Neural cell (in vitro differentiated cells): ENCODE measurements at regions not wholly inside any gene's neighbourhood (a gene's known extent, or its start where the extent isn't known, plus 50 kb on each side); places are given as distances from the start of the nearest gene placed in this dataset.

Source experiments
- H2AFZ ChIP-seq: fragments of 200-600, 300-800 bp; sonication (generic), shearing (Covaris generic); 2 replicates; pipeline ENCODE4 v1.6.0; 2014; ENCODE audit warnings: low read depth, mild to moderate bottlenecking, antibody characterized with exemption, low read length, moderate library complexity
- H3F3A ChIP-seq: fragments of 200-600 bp; shearing (Covaris generic); 2 replicates; pipeline ENCODE4 v1.6.1; 2016; ENCODE audit warnings: mild to moderate bottlenecking, moderate library complexity, mixed read lengths, antibody characterized with exemption, low read length; ENCODE audit not compliant: insufficient read depth, poor library complexity, severe bottlenecking
- H3K27ac ChIP-seq: fragments of 200-600, 300-800 bp; sonication (generic), shearing (Covaris generic); 2 replicates; pipeline ENCODE4 v1.5.1; 2014; ENCODE audit warnings: mild to moderate bottlenecking, low read length, moderate library complexity
- H3K27me3 ChIP-seq: fragments of 300-800, 200-600 bp; sonication (generic), shearing (Covaris generic); 2 replicates; pipeline ENCODE4 v1.6.0; 2014; ENCODE audit warnings: mild to moderate bottlenecking, low read depth, low read length, moderate library complexity; ENCODE audit not compliant: insufficient read depth
- H3K36me3 ChIP-seq: fragments of 300-800, 200-600 bp; sonication (generic), shearing (Covaris generic); 2 replicates; pipeline ENCODE4 v1.5.1; 2014; ENCODE audit warnings: mild to moderate bottlenecking, antibody characterized with exemption, low read length, moderate library complexity; ENCODE audit not compliant: insufficient read depth
- H3K4me2 ChIP-seq: fragments of 300-800, 200-600 bp; sonication (generic), shearing (Covaris generic); 2 replicates; pipeline ENCODE4 v1.6.0; 2014; ENCODE audit warnings: mild to moderate bottlenecking, low read length
- H3K4me3 ChIP-seq: fragments of 300-800, 200-600 bp; sonication (generic), shearing (Covaris generic); 2 replicates; pipeline ENCODE4 v1.5.1; 2014; ENCODE audit warnings: mild to moderate bottlenecking, low read length, moderate library complexity
- H3K79me2 ChIP-seq: fragments of 200-600 bp; shearing (Covaris generic); replicated peaks from 2 replicates; pipeline ENCODE4 v1.6.0; 2014; ENCODE audit warnings: mild to moderate bottlenecking, low read length, moderate library complexity; ENCODE audit not compliant: insufficient read depth
- H3K9ac ChIP-seq: fragments of 300-800, 200-600 bp; sonication (generic), shearing (Covaris generic); 2 replicates; pipeline ENCODE4 v1.6.1; 2016; ENCODE audit warnings: mild to moderate bottlenecking, low read length, mixed read lengths
- H3K9me2 ChIP-seq: fragments of 200-600 bp; shearing (Covaris generic); 2 replicates; pipeline ENCODE4 v1.6.1; 2016; ENCODE audit warnings: mild to moderate bottlenecking, low read length, mixed read lengths; ENCODE audit not compliant: insufficient read depth
- H3K9me3 ChIP-seq: fragments of 200-600, 300-800 bp; sonication (generic), shearing (Covaris generic); 2 replicates; pipeline ENCODE4 v1.6.1; 2016; ENCODE audit warnings: mild to moderate bottlenecking, mixed run types, low read length, moderate library complexity, mixed read lengths
- H4K20me1 ChIP-seq: fragments of 200-600 bp; shearing (Covaris generic); 2 replicates; pipeline ENCODE4 v1.6.1; 2016; ENCODE audit warnings: mild to moderate bottlenecking, mixed run types; ENCODE audit not compliant: insufficient read depth
- CTCF ChIP-seq: fragments of 450-650 bp; IDR thresholded peaks from 2 replicates; pipeline ENCODE4 v1.5.1; 2014; ENCODE audit warnings: antibody characterized with exemption, mild to moderate bottlenecking, moderate library complexity; ENCODE audit not compliant: poor library complexity, severe bottlenecking
- EP300 ChIP-seq: fragments of 450-650 bp; conservative IDR thresholded peaks from 2 replicates; pipeline ENCODE4 v1.6.1; 2014; ENCODE audit warnings: antibody characterized with exemption, mild to moderate bottlenecking, moderate library complexity; ENCODE audit not compliant: poor library complexity, severe bottlenecking
- EZH2 ChIP-seq: fragments of 200-600, 300-800 bp; shearing (Covaris generic), sonication (generic); IDR thresholded peaks from 2 replicates; pipeline ENCODE4 v1.6.1; 2014; ENCODE audit warnings: antibody characterized with exemption, low read length, borderline replicate concordance, mild to moderate bottlenecking; ENCODE audit not compliant: insufficient read depth, poor library complexity, severe bottlenecking
- MXI1 ChIP-seq: fragments of 450-650 bp; conservative IDR thresholded peaks from 2 replicates; pipeline ENCODE4 v1.6.1; 2014; ENCODE audit warnings: antibody characterized with exemption, mild to moderate bottlenecking; ENCODE audit not compliant: poor library complexity, severe bottlenecking
- POLR2AphosphoS5 ChIP-seq: IDR thresholded peaks from 2 replicates; pipeline ENCODE4 v1.6.1; 2012
- RAD21 ChIP-seq: fragments of 450-650 bp; conservative IDR thresholded peaks from 2 replicates; pipeline ENCODE4 v1.6.1; 2014; ENCODE audit warnings: antibody characterized with exemption, mild to moderate bottlenecking, moderate library complexity
- SMC3 ChIP-seq: fragments of 450-650 bp; conservative IDR thresholded peaks from 2 replicates; pipeline ENCODE4 v1.6.1; 2014; ENCODE audit warnings: antibody characterized with exemption, mild to moderate bottlenecking, moderate library complexity; ENCODE audit not compliant: poor library complexity
- TAF1 ChIP-seq: IDR thresholded peaks from 2 replicates; pipeline ENCODE4 v1.6.1; 2012; ENCODE audit warnings: low read depth
- TF ChIP-seq, protein P1 (sequence below): IDR thresholded peaks from 2 replicates; pipeline ENCODE4 v1.6.1; 2012; ENCODE audit warnings: borderline replicate concordance

DNA sequence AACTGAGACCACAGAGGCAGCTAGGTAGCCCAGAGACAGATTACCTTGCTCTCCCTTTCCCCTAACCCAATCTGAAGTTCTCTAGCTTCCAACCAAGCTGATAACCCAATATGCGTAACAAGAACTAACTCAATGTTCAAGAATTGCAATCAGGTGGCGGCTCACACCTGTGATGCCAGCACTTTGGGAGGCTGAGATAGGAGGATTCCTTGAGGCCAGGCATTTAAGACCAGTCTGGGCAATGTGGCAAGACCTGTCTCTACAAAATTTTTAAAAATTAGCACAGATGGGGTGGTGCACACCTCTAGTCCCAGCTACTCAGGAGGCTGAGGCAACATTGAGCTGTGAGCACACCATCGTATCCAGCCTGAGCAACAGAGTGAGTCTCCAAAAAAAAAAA lies 86.7 kb upstream of the IPO5 start:
- Histone ChIP-seq H3K9me3 (peaks cover 3% of the 10 kb centered on the region), H3K9ac (no peak overlapping the region), H3K27ac (no peak overlapping the region), H3F3A (no peaks in the 10 kb centered on the region), H3K79me2 (no peaks in the 10 kb centered on the region), H3K27me3 (no peaks in the 10 kb centered on the region), H3K4me3 (no peak overlapping the region), H3K9me2 (no peaks in the 10 kb centered on the region), H3K4me2 (no peak overlapping the region), H2AFZ (no peak overlapping the region), H3K36me3 (no peaks in the 10 kb centered on the region), H4K20me1 (no peaks in the 10 kb centered on the region)
- TF ChIP-seq POLR2AphosphoS5, result no peak
- TF ChIP-seq CTCF, result no peak
- TF ChIP-seq MXI1, result no peak
- no peak for TF ChIP-seq TAF1
- no peak for TF ChIP-seq EZH2
- TF ChIP-seq, protein P1, sequence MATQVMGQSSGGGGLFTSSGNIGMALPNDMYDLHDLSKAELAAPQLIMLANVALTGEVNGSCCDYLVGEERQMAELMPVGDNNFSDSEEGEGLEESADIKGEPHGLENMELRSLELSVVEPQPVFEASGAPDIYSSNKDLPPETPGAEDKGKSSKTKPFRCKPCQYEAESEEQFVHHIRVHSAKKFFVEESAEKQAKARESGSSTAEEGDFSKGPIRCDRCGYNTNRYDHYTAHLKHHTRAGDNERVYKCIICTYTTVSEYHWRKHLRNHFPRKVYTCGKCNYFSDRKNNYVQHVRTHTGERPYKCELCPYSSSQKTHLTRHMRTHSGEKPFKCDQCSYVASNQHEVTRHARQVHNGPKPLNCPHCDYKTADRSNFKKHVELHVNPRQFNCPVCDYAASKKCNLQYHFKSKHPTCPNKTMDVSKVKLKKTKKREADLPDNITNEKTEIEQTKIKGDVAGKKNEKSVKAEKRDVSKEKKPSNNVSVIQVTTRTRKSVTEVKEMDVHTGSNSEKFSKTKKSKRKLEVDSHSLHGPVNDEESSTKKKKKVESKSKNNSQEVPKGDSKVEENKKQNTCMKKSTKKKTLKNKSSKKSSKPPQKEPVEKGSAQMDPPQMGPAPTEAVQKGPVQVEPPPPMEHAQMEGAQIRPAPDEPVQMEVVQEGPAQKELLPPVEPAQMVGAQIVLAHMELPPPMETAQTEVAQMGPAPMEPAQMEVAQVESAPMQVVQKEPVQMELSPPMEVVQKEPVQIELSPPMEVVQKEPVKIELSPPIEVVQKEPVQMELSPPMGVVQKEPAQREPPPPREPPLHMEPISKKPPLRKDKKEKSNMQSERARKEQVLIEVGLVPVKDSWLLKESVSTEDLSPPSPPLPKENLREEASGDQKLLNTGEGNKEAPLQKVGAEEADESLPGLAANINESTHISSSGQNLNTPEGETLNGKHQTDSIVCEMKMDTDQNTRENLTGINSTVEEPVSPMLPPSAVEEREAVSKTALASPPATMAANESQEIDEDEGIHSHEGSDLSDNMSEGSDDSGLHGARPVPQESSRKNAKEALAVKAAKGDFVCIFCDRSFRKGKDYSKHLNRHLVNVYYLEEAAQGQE, result no peak
- no peak for TF ChIP-seq RAD21
- TF ChIP-seq EP300, result no peak
- TF ChIP-seq SMC3, result no peak

- Histone ChIP-seq H3K9me3 (no peaks in the 10 kb centered on the region), H3K27ac (no peak overlapping the region), H2AFZ (no peak overlapping the region), H3K9me2 (no peaks in the 10 kb centered on the region), H4K20me1 (no peaks in the 10 kb centered on the region), H3K4me3 (no peak overlapping the region), H3K36me3 (no peaks in the 10 kb centered on the region), H3K9ac (no peak overlapping the region), H3K79me2 (no peaks in the 10 kb centered on the region), H3K27me3 (no peaks in the 10 kb centered on the region), H3F3A (no peaks in the 10 kb centered on the region), H3K4me2 (no peak overlapping the region)
- no peak for TF ChIP-seq SMC3
- no peak for TF ChIP-seq EZH2
- no peak for TF ChIP-seq TAF1
- no peak for TF ChIP-seq POLR2AphosphoS5
- TF ChIP-seq EP300, result no peak
These were observed 80.1 kb upstream of the IPO5 start for GRCh38 chr13:97873398-97873797.

- H3K79me2 ChIP-seq, result no peaks in the 10 kb centered on the region
- H3F3A ChIP-seq, result no peaks in the 10 kb centered on the region
- no peaks in the 10 kb centered on the region for H3K36me3 ChIP-seq
- H3K4me2 ChIP-seq, result no peak overlapping the region
- no peak overlapping the region for H2AFZ ChIP-seq
- H3K4me3 ChIP-seq, result no peak overlapping the region
- H3K9me2 ChIP-seq, result no peaks in the 10 kb centered on the region
- TF ChIP-seq MXI1, result no peak
- no peak for TF ChIP-seq RAD21
- TF ChIP-seq EP300, result no peak
- no peak for TF ChIP-seq POLR2AphosphoS5
- TF ChIP-seq, protein P1, result no peak
- TF ChIP-seq CTCF, result no peak
- TF ChIP-seq SMC3, result no peak
- TF ChIP-seq TAF1, result no peak
- no peak for TF ChIP-seq EZH2
- no peaks in the 10 kb centered on the region for H4K20me1 ChIP-seq
- H3K9me3 ChIP-seq, result no peaks in the 10 kb centered on the region
- no peak overlapping the region for H3K27ac ChIP-seq
- H3K9ac ChIP-seq, result no peak overlapping the region
- H3K27me3 ChIP-seq, result no peaks in the 10 kb centered on the region
These were observed 78.3 kb upstream of the IPO5 start for GRCh38 chr13:97875218-97875617.
